HUES48 (cell line): ENCODE measurements at regions not wholly inside any gene's neighbourhood (a gene's known extent, or its start where the extent isn't known, plus 50 kb on each side); places are given as distances from the start of the nearest gene placed in this dataset.

Experiments used
- H3K27ac ChIP-seq: one replicate; pipeline ENCODE4 v1.7.0; 2013; ENCODE audit warnings: low read depth, low read length, inconsistent platforms
- H3K27me3 ChIP-seq: 2 replicates; pipeline ENCODE4 v1.6.1; 2013; ENCODE audit warnings: mild to moderate bottlenecking, low read length; ENCODE audit not compliant: control insufficient read depth, insufficient read depth
- H3K36me3 ChIP-seq: 2 replicates; pipeline ENCODE4 v1.6.1; 2013; ENCODE audit warnings: low read length; ENCODE audit not compliant: control insufficient read depth, insufficient read depth
- H3K4me1 ChIP-seq: 2 replicates; pipeline ENCODE4 v1.6.1; 2013; ENCODE audit warnings: mild to moderate bottlenecking, low read length; ENCODE audit not compliant: control insufficient read depth, insufficient read depth
- H3K4me3 ChIP-seq: 2 replicates; pipeline ENCODE4 v1.5.1; 2013; ENCODE audit warnings: mild to moderate bottlenecking, low read depth, low read length
- H3K9ac ChIP-seq: 2 replicates; pipeline ENCODE4 v1.6.1; 2013; ENCODE audit warnings: mild to moderate bottlenecking, low read depth, low read length, moderate library complexity
- H3K9me3 ChIP-seq: 2 replicates; pipeline ENCODE4 v1.6.1; 2013; ENCODE audit warnings: low read length; ENCODE audit not compliant: control insufficient read depth, insufficient read depth

DNA sequence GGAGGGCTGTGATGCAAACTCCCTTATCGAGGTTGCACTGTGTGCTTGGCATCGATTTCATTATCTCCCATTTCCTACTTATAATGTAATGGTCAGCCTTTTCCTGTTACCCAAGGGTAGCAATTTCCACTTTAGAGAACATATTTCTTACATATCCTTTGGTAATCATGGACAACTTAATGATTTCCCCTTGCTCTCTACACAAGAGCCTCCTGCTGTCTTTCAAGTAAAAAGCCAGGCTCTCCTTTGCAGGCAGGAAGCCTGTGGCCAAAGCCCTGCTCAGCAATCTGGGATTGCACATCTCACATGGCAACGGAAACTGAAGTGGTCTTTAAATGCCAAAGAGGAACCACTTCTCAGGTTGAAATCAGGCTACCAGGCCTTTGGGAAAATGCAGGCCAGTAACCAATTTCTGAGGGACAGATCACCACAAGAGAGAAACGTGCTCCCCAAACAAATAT is 86.7 kb upstream of the IKZF1 start:
- no peaks in the 10 kb centered on the region for H3K9me3 ChIP-seq
- H3K27me3 ChIP-seq = no peaks in the 10 kb centered on the region
- H3K27ac ChIP-seq = no peak overlapping the region
- no peak overlapping the region for H3K9ac ChIP-seq
- H3K36me3 ChIP-seq = no peaks in the 10 kb centered on the region
- H3K4me3 ChIP-seq = no peak overlapping the region
- H3K4me1 ChIP-seq = no peaks in the 10 kb centered on the region

DNA sequence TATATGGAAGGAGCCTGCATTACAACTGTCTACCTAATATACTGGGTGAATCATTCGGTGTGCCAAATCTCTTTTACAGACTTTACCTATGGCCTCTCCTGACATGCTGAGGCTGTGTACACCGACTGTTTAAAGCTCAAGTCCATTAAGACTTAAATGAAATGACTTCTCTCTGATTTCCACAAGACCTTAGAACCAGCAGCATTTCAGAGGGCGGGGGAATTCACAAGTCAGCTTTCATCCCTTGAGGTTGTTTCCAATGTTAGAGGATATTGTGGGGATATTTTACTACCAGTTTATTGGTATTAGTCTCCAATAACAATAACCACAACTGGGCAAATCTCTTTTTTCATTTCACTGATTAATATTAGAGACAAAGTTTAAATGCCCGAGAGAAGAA is 87.1 kb upstream of the IKZF1 start:
- no peak overlapping the region for H3K4me3 ChIP-seq
- no peaks in the 10 kb centered on the region for H3K4me1 ChIP-seq

DNA sequence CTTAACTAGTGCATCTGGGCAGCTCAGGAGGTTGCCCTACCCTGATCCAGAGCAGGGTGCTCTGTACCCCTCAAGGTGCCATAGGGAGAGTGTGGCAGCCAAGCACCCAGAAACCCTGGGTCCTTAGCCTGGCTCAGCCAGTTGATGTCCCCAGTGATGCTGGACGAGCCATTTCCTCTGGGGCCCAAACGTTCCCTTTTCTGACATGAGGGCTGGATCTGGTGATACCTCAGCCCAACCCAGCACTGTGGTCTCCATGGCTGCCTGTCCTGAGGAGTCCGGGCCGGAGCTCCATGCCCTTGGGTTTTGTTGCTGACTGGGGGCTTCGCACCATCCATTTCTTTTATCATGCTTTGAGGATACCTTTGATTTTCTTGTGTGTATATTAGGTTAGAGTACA is 87.9 kb upstream of the IKZF1 start:
- Histone ChIP-seq H3K27ac (no peak overlapping the region), H3K9me3 (no peaks in the 10 kb centered on the region), H3K4me3 (no peak overlapping the region), H3K27me3 (no peaks in the 10 kb centered on the region), H3K4me1 (no peaks in the 10 kb centered on the region), H3K9ac (no peak overlapping the region), H3K36me3 (no peaks in the 10 kb centered on the region)

More for the DNA sequence above, 87.1 kb upstream of the IKZF1 start:
- Histone ChIP-seq H3K27ac (no peak overlapping the region), H3K9me3 (no peaks in the 10 kb centered on the region), H3K36me3 (no peaks in the 10 kb centered on the region), H3K27me3 (no peaks in the 10 kb centered on the region), H3K9ac (no peak overlapping the region)

DNA sequence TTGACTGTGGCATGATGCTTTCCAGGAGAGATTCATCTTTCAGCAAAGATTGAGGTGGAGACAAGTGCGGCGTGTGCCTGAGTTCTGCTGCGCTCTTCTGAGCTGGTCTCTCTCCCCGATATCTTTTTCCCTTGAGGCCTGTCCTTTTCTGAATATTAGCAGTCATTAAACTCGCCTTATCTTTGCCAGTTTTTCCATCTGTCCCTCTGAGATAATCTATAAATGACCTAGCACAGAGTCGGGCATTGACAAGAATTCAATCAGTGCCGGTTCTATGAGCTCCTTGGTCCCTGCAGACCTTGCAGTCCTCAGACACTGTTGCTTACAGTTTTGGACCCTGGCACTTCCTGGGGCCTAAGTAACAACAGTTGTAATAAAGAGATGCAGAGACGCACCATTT is 89.7 kb upstream of the IKZF1 start:
- Histone ChIP-seq H3K4me1 (no peaks in the 10 kb centered on the region), H3K27me3 (no peaks in the 10 kb centered on the region), H3K36me3 (no peaks in the 10 kb centered on the region), H3K27ac (no peak overlapping the region), H3K4me3 (no peak overlapping the region), H3K9ac (no peak overlapping the region), H3K9me3 (no peaks in the 10 kb centered on the region)

DNA sequence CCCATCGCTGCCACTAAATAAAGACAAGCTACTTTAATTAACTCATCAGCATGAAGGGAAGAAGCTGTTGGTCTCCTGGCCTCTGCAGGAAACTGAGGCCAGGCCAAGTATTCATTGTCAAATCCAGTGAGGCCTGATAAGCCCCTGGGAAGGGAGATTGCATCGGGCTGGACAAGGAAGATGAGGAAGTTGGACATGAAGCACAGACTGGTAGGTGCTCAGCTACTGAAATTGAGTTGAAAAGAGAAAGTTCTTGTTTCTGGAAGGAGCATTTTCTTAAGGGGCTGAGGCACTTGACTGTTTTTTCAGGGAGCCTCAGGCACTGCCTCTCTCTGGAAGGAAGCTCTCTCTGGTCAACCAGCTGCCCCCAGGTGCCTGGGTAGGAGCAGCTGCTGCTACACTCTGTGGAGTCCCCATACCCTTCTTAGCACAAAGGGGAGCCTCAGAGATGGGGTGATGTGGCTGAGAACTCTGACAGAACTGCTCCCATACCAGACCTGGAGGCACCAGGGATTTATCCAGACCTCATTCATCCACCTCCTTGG is 90.3 kb upstream of the IKZF1 start:
- Histone ChIP-seq H3K27ac (no peak overlapping the region), H3K4me3 (no peak overlapping the region), H3K4me1 (no peaks in the 10 kb centered on the region), H3K9ac (no peak overlapping the region), H3K9me3 (no peaks in the 10 kb centered on the region), H3K36me3 (no peaks in the 10 kb centered on the region), H3K27me3 (no peaks in the 10 kb centered on the region)

DNA sequence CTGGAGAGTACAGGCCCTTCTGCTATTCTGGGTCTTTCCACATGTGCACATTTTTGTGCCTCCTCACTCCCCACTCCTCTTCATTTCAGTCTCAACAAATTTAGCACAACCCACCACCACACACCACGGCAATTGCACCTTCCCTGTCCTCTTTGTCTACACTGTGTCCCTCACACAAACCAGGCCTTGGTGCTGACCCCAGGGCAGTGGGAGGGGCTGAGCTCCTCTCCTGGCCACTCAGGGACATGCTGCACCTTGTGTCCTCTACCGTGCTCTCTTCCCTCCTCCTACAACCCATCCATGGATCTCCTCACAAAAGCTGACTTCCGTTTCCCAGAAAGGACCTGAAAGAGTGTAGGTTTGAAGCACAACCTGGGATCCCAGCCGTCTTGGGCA is 90.9 kb upstream of the IKZF1 start:
- Histone ChIP-seq H3K36me3 (no peaks in the 10 kb centered on the region), H3K9ac (no peak overlapping the region), H3K27ac (no peak overlapping the region), H3K4me3 (no peak overlapping the region), H3K9me3 (no peaks in the 10 kb centered on the region), H3K4me1 (no peaks in the 10 kb centered on the region), H3K27me3 (no peaks in the 10 kb centered on the region)

DNA sequence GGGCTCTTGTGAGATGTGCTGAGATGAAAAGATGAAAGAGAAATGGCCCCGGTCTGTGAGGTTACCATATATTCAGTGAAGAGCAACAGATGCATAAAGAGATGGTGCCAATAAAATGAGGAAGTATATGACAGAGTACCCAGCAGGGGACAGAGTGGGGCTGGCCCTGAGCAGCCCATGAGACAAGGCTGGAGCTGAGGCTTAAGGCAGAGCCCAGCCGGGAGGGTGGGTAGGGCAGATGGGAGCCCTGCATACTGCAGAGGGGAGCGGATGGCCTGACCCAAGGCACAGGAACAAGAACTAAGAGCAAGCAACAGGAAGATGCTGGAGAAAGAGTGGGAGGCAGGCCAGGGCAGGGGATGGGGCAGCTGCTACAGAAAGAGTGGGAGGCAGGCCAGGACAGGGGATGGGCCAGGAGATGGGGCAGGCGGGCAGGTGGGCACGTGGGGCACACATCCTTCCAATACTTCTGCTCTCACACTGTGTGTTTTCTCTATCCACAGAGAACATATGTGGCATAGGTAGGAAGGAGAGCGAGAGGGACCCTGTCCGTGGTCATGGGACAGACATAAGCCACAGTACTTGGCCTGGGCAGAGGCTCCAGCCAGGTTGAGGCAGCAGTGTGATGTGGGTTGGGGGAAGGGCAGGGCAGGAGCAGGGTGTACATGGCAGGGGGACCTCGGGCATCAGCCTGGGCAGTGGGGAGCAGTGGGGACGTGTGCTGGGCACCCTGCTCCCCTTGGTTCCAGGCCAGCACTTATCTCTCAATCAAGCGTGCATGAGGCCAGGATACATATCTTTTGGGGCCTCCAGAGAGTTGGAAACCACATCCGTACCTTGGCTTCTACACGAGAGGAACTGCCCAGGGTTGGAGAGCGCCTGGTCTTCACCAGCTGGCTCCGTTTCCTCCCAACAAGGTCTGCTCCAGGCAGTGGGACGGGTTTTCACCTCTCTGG is 91.6 kb upstream of the IKZF1 start:
- Histone ChIP-seq H3K9ac (no peak overlapping the region), H3K4me1 (no peaks in the 10 kb centered on the region), H3K9me3 (no peaks in the 10 kb centered on the region), H3K27ac (no peak overlapping the region), H3K27me3 (no peaks in the 10 kb centered on the region), H3K4me3 (no peak overlapping the region), H3K36me3 (no peaks in the 10 kb centered on the region)

DNA sequence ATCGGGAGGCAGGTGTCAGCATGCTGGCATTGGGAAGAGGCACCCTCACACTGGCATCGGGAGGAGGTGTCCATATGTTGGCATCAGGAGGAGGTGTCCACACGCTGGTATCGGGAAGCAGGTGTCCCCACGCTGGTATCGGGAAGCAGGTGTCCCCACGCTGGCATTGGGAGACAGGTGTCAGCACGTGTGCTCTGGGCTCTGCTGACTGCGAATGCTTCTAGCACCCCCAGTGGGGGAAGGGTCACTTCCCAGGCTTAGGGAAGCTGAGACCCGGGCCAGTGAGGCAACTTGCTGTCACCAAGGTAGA is 92.5 kb upstream of the IKZF1 start:
- H3K4me1 ChIP-seq = no peaks in the 10 kb centered on the region

DNA sequence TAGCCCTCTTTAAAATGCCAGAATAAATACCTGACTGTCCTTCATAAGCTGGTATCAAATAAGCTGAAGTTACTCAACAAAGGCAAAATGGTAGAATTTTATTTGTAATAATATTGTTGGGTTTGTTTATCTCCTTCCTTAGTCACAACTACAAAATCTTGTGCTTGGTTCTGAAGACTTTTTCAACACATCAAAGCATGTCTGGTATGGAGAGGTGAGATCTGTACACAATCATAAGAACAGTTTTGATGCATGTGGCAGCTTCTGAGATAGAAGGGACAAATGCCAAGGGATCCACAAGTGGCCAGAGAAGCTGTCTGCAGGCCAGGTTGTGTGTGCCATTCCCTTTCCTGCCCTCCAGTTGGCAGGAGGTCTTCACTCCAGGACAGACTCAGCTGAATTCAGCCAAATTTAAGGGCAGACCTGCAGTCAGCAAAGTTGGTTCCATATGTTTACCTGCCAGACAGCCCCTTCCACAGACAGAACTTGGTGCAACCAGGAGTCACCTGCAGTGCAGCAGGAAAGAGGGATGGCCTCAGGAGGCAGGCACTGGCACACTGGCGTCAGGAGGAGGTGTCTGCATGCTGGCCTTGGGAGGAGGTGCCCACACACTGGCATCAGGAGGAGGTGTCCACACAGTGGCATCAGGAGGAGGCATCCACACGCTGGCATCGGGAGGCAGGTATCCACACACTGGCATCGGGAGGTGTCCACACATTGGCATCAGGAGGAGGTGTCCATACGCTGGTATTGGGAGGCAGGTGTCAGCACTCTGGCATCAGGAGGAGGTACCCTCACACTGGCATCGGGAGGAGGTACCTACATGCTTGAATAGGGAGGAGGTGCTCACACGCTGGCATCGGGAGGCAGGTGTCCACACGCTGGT is 93.1 kb upstream of the IKZF1 start:
- H3K4me1 ChIP-seq = no peaks in the 10 kb centered on the region
- no peaks in the 10 kb centered on the region for H3K27me3 ChIP-seq
- H3K9ac ChIP-seq = no peak overlapping the region
- H3K36me3 ChIP-seq = no peaks in the 10 kb centered on the region
- H3K4me3 ChIP-seq = no peak overlapping the region
- H3K27ac ChIP-seq = no peak overlapping the region
- H3K9me3 ChIP-seq = no peaks in the 10 kb centered on the region

More for the DNA sequence above, 92.5 kb upstream of the IKZF1 start:
- no peaks in the 10 kb centered on the region for H3K27me3 ChIP-seq
- H3K9ac ChIP-seq = no peak overlapping the region
- no peak overlapping the region for H3K4me3 ChIP-seq
- H3K36me3 ChIP-seq = no peaks in the 10 kb centered on the region
- H3K9me3 ChIP-seq = no peaks in the 10 kb centered on the region
- no peak overlapping the region for H3K27ac ChIP-seq

DNA sequence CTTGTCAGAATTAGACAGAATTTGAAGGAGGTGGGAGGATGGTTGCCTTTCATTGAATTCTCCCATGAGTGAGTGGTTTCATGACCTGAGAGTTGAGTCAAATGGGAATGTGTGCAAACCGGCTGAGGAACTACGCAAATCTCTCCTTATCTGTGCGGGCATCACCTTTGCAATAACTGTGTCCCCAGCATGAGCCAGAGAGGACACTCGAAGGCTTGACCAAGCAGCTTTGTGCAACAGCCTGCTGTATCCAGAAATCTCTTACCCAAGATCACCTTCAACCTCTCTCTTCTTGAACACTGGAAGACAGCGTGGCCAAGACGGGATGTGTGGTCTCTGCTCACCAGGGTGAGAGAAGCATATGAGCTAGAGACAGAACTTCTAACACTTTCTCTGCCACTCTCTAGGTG is 93.8 kb upstream of the IKZF1 start:
- H3K4me1 ChIP-seq = no peaks in the 10 kb centered on the region
- H3K27ac ChIP-seq = no peak overlapping the region

More for the DNA sequence above, 93.8 kb upstream of the IKZF1 start:
- Histone ChIP-seq H3K9ac (no peak overlapping the region), H3K36me3 (no peaks in the 10 kb centered on the region), H3K9me3 (no peaks in the 10 kb centered on the region), H3K27me3 (no peaks in the 10 kb centered on the region), H3K4me3 (no peak overlapping the region)
